ENCODE measurements at regions not wholly inside any gene's neighbourhood (a gene's known extent, or its start where the extent isn't known, plus 50 kb on each side); places are given as distances from the start of the nearest gene placed in this dataset.
A peak's percentile ranks its signal among the peaks of the same experiment; 100 is the strongest.

DNA sequence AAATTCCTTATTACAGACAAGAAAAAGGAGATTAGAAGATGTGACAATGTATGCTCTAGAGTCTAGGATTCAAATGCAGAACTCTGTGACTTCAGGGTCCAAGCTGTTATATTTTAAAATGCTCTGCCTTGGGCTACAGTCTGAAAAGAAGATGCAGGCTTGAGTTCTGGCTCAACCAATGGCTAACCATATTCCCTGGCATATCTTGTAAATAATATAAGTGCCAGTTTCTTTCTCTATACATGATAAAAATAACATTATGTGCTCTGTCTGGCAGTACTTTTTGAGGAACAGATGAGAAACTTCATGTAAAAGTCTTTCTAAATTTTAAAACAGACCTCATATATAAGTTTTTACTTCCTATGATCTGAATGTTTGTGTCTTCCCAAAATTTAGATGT is 926.5 kb upstream of the CDH6 start:
- no peaks in the 10 kb centered on the region for H3F3A ChIP-seq (replicated peaks; ENCODE audit: low read depth)
- no peaks in the 10 kb centered on the region for H3K36me3 ChIP-seq (ENCODE audit: insufficient read depth)
- no peak overlapping the region for H3K27ac ChIP-seq (ENCODE audit: low read depth)
- no peak overlapping the region for H3K4me3 ChIP-seq
- Mint-ChIP-seq H3K4me3 (no peak overlapping the region), H3K27me3 (ENCODE audit: insufficient read depth, low read depth, poor library complexity) (peaks cover 3% of the 10 kb centered on the region), H3K27ac (no peak overlapping the region), H3K36me3 (ENCODE audit: low read depth) (no peaks in the 10 kb centered on the region), H3K9me3 (no peaks in the 10 kb centered on the region), H3K4me1 (no peaks in the 10 kb centered on the region)
- no peaks in the 10 kb centered on the region for H3K27me3 ChIP-seq (ENCODE audit: insufficient read depth)
- no peak overlapping the region for H3K4me2 ChIP-seq
- TF ChIP-seq, protein P1, sequence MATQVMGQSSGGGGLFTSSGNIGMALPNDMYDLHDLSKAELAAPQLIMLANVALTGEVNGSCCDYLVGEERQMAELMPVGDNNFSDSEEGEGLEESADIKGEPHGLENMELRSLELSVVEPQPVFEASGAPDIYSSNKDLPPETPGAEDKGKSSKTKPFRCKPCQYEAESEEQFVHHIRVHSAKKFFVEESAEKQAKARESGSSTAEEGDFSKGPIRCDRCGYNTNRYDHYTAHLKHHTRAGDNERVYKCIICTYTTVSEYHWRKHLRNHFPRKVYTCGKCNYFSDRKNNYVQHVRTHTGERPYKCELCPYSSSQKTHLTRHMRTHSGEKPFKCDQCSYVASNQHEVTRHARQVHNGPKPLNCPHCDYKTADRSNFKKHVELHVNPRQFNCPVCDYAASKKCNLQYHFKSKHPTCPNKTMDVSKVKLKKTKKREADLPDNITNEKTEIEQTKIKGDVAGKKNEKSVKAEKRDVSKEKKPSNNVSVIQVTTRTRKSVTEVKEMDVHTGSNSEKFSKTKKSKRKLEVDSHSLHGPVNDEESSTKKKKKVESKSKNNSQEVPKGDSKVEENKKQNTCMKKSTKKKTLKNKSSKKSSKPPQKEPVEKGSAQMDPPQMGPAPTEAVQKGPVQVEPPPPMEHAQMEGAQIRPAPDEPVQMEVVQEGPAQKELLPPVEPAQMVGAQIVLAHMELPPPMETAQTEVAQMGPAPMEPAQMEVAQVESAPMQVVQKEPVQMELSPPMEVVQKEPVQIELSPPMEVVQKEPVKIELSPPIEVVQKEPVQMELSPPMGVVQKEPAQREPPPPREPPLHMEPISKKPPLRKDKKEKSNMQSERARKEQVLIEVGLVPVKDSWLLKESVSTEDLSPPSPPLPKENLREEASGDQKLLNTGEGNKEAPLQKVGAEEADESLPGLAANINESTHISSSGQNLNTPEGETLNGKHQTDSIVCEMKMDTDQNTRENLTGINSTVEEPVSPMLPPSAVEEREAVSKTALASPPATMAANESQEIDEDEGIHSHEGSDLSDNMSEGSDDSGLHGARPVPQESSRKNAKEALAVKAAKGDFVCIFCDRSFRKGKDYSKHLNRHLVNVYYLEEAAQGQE (IDR thresholded peaks at IDR 0.05; ENCODE audit: unreplicated experiment) = no peak
- TF ChIP-seq ZNF114 (CRISPR knock-in tag; IDR thresholded peaks at IDR 0.05) (no peak), NANOG (IDR thresholded peaks at IDR 0.05; ENCODE audit: borderline replicate concordance) (no peak), ZNF462 (CRISPR knock-in tag; IDR thresholded peaks at IDR 0.05) (no peak), JUNB (IDR thresholded peaks at IDR 0.05; ENCODE audit: unreplicated experiment) (no peak), POLR2AphosphoS5 (IDR thresholded peaks at IDR 0.05; ENCODE audit: low read depth) (no peak), ETS1 (IDR thresholded peaks at IDR 0.05) (no peak), STAT1 (IDR thresholded peaks at IDR 0.05; ENCODE audit: unreplicated experiment) (no peak), CTCF (conservative IDR thresholded peaks at IDR 0.05; ENCODE audit: low read depth in 2 of 2) (no peak), EZH2 (IDR thresholded peaks at IDR 0.05; ENCODE audit: low read depth, unreplicated experiment) (no peak), CREB1 (CRISPR knock-in tag; IDR thresholded peaks at IDR 0.05; ENCODE audit: low read depth) (no peak), ZNF331 (CRISPR knock-in tag; IDR thresholded peaks at IDR 0.05; ENCODE audit: low read depth) (no peak), EZH2phosphoT487 (IDR thresholded peaks at IDR 0.05; ENCODE audit: unreplicated experiment) (no peak)
- no peaks in the 10 kb centered on the region for H3K9me2 ChIP-seq (ENCODE audit: insufficient read depth)
- H4K20me1 ChIP-seq (replicated peaks; ENCODE audit: insufficient read depth) = no peaks in the 10 kb centered on the region
- no peaks in the 10 kb centered on the region for H3K79me2 ChIP-seq (replicated peaks; ENCODE audit: insufficient read depth)
- peak overlapping the region; percentile 63; the same call in 1 of the 2 replicates for H2AFZ ChIP-seq
- no peaks in the 10 kb centered on the region for H3K4me1 ChIP-seq (ENCODE audit: insufficient read depth)
- no peak for DNase-seq (ENCODE audit: low spot score)
- no peak for ATAC-seq

Measured in GM23338 (cell line).